ENCODE measurements at regions not wholly inside any gene's neighbourhood (a gene's known extent, or its start where the extent isn't known, plus 50 kb on each side); places are given as distances from the start of the nearest gene placed in this dataset.

DNA sequence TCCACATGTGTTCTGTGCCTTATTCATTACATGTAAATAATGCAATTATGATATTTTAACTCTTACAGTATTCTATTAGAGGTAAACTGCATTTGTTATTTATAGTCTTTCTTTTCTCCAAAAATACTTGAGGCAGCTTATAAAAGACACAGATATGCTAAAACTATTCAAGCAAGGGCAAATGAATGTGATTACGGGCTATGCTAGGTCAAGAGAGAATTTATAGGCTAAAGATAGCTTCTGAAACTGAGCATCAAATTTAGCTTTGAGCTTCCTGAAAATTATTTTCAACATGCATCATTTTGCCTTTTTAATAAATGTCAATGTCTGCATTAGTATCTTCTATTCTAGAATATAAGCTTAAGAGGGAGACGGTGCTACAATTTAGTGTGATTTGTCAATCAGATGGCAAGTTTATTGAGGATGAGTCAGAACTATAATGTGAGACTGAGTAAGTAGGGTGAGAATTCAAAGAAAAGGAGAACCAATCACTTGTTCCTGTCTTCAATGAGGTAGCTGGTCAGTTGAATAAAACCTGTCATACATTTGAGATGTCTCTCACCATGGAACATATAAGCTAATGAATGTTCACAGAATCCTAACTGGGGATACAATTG is 669.4 kb upstream of the CITED2 start:
- DNase-seq (no peak), ATAC-seq (ENCODE audit: poor library complexity) (peak; percentile 38)
- intact Hi-C loops (cut with DNase I), result no loop called here

DNA sequence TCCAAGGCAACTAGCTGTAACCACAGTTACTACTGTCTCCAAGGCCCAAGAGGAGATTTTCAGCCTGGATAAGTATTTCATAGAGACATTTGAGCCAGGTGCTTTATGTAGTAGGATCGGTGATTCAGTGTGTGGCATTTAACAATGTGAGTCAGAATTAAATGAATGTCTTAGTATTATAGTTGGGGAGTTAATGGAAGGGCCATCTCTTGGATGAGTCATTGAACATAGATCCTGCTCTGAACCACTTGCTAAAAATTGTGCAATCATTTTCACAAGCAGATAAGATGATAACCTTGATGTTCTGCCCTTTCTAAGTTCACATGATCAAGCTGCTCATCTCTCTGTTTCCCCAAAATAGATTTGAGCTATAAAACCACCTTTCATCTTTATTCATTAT is 668.9 kb upstream of the CITED2 start:
- peak; percentile 26 for ATAC-seq (ENCODE audit: poor library complexity)
- intact Hi-C loops (cut with DNase I), result no loop called here
- DNase-seq, result no peak

DNA sequence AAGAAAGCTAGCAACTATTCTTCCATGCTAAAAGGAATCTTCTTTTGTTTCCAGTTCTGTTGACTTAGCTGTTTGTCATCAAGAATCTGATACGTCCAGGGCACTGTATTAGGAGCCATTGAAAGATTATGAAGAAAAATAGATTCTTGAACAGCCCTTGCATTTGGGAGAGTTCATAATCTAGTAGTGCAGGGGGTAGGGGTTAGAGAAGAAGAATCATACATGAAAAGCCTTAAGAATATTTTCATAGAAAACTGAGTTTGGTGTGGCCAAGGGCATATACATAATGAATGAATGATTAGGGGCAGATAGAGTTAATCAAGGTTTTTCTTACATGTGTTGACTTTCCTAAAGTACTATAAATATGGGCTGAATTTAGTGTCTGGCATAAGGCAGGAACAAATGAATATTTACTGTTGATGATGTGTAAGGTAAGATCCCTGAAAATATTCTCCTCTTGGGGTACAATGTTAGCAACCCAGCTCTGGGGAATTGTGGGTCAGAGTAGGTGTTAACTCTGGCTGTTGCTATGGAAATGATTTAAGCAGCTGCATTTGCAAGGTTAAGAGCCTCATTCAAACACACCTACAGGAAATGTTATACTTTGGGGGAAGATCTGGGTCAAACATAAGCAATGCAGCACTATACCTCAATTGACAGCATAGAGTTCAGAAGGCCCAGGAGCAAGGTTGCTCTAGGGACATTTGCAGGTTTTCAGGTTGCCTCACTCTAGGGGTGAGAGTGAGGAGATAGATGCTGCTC is 667.3 kb upstream of the CITED2 start:
- DNase-seq (no peak), ATAC-seq (ENCODE audit: poor library complexity) (no peak)
- intact Hi-C loops (cut with DNase I), result no loop called here

DNA sequence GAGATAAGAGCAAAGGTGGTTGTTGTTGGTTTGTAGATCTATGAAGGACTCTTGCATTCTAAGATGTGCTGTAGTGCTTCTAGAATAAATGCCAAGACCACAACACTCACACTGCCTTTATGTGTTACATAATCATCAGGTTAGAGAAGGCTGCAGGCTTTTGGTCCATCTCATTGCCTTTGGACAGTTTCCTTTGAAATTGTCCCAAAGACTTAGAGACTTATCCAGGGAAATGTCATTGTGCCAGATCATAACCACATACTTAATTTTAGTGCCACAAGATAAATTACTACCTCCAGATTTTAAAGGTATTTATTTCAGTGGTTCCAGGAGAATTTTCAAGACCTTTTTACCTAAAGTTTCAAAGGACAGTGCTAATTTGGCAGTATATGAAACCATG is 666.6 kb upstream of the CITED2 start:
- DNase-seq (no peak), ATAC-seq (ENCODE audit: poor library complexity) (no peak)
- intact Hi-C loops (cut with DNase I), result no loop called here

DNA sequence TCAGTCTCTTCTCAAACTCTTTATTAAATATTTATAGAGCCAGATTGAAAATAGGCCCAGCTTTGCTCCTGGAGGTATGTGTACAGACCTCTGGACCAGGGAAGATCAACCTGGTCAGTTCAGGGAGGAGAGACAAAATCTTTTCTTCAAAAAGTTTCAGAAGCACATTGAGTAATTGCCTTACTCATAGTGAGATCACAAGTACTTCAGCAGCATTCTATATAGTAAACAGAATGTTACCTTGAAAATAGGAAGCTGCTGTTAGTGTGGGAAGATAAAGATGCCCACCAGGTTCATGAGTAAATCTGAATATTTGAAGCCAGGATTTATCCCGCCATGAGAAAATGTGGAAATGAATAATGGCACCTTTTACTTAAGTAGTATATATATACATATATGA is 665.9 kb upstream of the CITED2 start:
- no peak for DNase-seq
- no peak for ATAC-seq (ENCODE audit: poor library complexity)
- intact Hi-C loops (cut with DNase I), result no loop called here

DNA sequence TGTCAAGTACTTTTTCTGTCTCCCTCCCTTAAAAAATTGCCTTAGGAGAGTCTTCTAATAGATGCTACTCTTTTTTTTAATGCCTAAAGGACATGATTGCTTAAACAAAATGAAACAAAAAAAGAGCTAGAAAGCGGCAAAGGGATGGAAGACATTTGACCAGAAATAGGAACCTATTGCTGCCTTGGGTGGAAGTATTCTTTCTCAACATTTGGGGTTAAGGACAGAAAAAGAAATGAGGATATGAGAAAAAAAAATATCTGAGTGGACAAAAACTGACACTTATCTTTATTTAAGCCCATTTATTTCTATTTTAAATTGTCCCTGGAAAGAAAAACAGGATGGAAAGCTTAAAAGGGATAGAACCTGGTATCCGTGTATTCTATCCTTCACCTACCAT is 664.9 kb upstream of the CITED2 start:
- DNase-seq (no peak), ATAC-seq (ENCODE audit: poor library complexity) (no peak)
- intact Hi-C loops (cut with DNase I), result no loop called here

DNA sequence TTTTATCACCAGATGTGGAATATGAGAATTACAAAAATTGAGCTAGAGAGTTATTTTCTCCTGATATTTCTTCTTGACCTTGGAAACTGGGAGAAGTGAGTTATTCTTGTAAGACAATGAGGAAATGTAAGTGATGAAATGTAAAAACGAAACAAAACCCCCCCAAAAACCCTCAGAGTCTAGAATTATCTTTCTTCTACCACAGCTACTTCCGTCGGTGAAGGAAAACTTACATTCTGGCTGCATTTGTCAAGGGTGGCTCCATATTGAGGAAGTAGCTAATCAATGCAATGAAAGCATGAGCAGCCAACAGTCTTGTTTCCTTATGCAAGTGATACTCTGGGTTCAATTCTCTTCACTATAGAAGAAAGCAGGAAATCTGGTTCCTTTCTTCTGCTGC is 661.7 kb upstream of the CITED2 start:
- intact Hi-C loops (cut with DNase I), result no loop called here
- ATAC-seq (ENCODE audit: poor library complexity), result no peak
- no peak for DNase-seq

DNA sequence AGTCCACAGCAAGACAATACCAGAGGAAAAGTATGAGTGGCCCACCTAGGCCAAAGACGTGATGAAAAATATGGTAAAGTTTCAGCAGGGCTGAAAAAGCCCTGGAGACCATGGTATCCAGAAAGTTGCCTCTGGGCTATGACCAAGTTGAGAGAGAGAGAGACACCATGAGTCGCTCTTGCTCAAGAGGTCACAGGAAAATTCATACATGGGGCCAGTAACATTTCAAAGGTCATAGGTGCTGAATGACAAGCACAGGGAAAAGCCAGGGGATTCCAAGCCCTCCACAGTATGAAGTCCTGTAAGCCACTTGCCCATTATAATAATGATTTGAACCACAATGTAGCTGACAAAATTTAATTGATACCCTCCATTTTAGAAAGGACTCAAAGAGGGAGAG is 657.7 kb upstream of the CITED2 start:
- intact Hi-C loops (cut with DNase I), result no loop called here
- no peak for ATAC-seq (ENCODE audit: poor library complexity)

DNA sequence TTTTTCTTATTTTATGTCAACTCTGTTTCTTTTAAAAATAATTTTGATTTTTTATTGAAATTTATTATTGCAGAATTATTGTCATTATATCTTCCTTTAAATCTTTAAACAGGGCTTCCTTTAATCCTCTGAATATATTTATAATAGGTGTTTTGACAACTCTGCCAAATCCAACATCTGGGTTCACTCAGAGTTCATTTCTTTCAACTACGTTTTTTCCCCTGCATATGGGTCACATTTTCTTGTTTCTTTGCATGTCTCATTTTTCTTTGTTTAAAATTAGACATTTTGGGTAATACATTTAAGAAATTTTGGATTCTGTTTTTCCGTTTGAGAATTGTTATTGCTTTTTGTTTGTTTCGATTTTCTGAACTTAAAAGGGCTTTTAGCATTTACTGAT is 655.1 kb upstream of the CITED2 start:
- no peak for ATAC-seq (ENCODE audit: poor library complexity)
- no peak for DNase-seq
- intact Hi-C loops (cut with DNase I), result no loop called here

More for the DNA sequence above, 657.7 kb upstream of the CITED2 start:
- DNase-seq, result no peak

DNA sequence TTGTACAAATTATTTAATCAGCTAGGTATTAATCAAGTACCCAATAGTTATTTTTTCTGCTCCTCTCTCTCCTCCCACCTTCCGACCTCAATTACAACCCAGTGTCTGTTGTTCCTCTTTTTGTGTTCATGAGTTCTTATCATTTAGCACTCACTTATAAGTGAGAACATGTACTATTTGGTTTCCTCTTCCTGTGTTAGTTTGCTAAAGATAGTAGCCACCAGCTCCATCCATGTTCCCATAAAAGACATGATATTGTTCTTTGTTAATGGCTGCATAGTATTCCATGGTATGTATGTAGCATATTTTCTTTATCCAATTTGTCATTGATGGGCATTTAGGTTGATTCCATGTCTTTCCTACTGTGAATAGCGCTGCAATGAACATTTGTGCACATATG is 652.8 kb upstream of the CITED2 start:
- intact Hi-C loops (cut with DNase I), result no loop called here
- no peak for DNase-seq
- no peak for ATAC-seq (ENCODE audit: poor library complexity)

DNA sequence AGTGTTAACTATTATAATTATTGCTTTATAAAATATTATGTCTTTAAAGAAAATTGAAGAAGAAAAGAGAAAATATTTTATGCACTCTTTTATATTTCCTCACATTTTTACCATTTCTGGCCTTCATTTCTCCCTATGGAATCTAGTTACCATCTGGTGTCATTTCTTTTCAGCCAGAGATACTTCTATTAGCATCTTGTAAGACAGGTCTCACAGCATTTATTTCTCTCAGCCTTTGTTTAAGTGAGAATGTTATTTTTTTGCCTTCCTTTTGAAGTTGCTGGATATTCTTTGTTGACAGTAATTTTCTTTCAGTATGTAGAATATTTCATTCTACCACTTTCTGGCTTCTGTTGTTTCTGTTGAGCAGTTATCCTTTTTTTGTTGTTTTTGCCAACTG is 652.1 kb upstream of the CITED2 start:
- intact Hi-C loops (cut with DNase I), result no loop called here
- ATAC-seq (ENCODE audit: poor library complexity) (no peak), DNase-seq (no peak)

DNA sequence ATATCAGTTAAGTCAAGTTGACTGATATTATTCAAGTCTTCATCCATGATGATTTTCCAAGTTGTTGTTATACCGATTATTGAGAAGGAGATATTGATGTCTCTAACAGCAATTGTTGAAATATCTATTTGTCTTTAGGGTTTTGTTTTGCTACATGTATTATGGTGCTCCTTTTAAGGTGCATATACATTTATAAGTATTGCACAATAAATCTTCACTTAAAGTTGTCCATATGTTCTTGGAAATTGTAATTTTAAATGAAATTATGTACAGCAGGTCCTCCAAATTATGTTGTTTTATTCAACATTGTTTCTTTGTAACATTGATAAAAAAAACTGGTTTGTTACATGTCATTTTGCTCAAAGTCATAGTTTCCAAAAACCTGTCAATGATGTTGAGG is 650.7 kb upstream of the CITED2 start:
- intact Hi-C loops (cut with DNase I), result no loop called here
- DNase-seq (no peak), ATAC-seq (ENCODE audit: poor library complexity) (no peak)

DNA sequence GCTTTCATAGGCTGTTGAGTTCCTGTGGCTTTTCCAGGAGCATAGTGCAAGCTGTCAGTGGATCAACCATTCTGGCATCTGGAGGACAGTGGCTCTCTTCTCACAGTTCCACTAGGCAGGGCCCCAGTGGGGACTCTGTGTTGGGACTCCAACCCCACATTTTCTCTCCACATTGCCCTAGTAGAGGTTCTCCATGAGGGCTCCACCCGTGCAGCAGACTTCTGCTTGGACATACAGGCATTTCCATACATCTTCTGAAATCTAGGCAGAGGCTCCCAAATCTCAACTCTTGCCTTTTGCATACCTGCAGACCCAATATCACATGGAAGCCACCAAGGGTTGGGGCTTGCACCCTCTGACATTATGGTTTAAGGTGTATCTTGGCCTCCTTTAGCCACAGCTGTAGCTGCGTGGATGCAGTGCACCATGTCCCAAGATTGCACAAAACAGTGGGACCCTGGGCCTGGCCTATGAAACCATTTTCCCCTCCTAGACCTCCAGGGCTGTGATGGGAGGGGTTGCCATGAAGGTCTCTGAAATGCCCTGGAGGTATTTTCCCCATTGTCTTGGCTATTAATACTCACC is 645.9 kb upstream of the CITED2 start:
- intact Hi-C loops (cut with DNase I), result no loop called here
- ATAC-seq (ENCODE audit: poor library complexity), result no peak
- no peak for DNase-seq

DNA sequence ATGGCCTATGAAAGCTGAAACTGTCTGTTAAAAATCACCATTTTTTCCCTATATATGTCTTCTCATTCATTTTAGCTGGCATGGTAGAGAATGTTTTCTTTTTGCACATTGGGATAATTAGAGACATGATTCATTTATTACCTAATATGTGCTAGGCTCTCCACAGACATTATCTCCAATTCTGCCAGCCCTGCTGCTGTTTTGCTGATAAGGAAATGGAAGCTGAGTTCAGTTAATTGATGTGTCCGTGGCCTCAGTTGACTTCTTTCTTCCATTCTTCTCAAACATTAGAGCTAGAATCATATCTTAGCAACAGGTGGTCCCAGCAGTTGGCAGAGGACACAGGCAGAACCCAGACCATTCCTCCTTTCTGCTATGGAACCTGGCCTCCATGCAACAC is 644.1 kb upstream of the CITED2 start:
- intact Hi-C loops (cut with DNase I), result no loop called here
- DNase-seq (no peak), ATAC-seq (ENCODE audit: poor library complexity) (no peak)

DNA sequence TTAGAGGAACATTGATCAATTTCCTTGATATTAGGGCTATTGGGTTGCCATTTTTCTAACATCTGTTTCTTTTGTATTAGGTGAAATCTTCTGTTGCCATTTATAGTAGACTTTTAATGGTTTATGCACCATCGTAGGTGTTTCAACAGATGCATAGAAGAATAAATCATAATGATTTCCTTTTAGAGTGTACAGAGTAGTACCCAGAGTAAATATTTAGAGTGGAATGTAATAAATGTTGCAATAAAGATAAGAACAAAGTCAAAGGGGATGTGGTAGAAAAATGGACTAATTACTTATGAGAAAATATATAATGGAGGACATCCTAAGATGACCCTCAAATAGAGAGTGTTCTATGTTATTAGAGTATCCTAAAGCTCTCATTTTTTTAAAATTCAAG is 643.0 kb upstream of the CITED2 start:
- ATAC-seq (ENCODE audit: poor library complexity) (no peak), DNase-seq (no peak)
- intact Hi-C loops (cut with DNase I), result no loop called here

DNA sequence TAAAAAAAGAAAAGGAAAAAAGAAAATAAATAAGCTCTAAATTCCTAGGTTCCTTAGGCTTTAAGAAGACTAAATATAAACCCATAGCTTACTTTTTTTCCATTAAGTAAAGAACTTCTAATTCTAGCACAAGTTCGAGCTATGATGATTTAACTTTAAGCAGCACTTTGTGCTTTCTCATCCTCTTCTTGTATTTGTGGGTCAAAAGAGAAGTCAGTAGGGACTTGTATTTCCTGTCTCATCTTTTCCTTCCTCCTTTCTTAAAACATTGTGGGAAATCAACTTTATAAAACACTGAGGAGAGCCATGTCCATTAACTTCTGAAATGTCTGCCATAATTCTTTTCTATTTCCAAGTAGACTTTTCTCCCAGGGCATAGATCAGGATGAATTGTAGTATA is 637.7 kb upstream of the CITED2 start:
- intact Hi-C loops (cut with DNase I), result no loop called here
- ATAC-seq (ENCODE audit: poor library complexity), result peak; percentile 57
- no peak for DNase-seq

DNA sequence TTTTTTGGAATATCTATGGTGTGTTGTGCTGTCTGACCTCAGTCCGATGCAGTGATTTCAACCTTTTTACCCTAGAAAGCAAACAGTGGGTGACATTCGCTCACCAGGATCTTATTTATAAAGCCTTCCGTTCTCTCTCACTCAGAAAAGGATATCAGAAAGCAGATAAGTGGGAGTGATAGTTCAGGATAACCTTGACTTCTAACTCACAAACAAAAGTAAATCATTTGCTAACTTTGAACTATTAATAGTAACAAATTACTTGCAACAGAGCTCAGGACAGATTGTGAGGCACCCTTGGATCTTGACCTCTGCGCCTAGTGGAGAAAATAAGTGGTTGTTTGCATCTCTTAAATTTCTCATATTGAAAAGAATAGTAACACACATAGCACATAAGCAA is 637.1 kb upstream of the CITED2 start:
- peak; percentile 79 for ATAC-seq (ENCODE audit: poor library complexity)
- intact Hi-C loops (cut with DNase I), result no loop called here
- DNase-seq, result no peak

DNA sequence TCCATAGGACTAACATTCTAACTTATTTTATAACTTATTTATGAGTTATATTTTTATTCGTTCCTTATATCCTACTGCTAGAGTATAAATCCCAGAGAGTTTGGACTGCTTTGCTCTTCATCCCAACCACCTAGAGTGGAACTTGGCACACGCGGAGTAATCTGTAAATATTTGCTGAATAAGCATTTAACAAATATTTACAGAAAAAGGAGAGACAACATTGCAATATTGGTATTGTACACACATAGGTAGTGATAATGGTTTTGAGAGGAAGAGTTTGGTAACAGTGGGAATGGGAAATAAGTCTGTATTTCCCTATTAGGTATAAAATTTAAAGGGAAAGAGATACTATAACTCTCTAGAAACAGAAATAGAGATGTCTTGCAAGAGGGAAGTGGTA is 634.8 kb upstream of the CITED2 start:
- no peak for ATAC-seq (ENCODE audit: poor library complexity)
- intact Hi-C loops (cut with DNase I), result no loop called here
- no peak for DNase-seq

DNA sequence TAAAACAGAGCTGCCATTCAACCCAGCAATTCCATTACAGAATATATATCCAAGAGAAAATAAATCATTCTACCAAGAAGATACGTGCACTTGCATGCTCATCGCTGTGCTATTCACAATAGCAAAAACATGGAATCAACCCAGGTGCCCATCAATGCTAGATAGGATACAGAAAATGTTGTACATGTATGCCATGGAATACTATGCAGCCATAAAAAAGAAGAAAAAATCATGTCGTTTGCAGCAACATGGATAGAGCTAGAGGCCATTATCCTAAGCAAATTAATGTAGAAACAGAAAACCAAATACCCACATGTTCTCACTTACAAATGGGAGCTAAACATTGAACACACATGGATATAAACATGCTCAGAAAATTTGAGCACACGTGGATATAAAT is 633.1 kb upstream of the CITED2 start:
- no peak for DNase-seq
- intact Hi-C loops (cut with DNase I), result no loop called here
- ATAC-seq (ENCODE audit: poor library complexity), result no peak

DNA sequence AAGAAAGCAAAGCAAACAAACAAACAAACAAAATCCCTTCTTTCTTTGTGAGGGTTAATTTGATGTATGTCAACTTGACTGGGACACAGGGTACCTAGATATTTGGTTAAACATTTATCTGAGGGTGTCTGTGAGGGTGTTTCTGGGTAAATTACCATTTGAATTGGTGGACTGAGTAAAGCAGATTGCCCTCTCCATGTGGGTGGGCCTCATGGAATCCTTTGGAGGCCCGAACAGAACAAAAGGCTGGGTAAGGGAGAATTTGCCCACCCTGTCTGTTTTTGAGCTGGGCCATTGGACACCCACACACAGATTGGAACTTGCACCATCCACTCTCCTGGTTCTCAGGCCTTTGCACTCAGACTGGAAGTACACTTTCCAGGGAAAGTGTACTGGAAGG is 628.8 kb upstream of the CITED2 start:
- DNase-seq (no peak), ATAC-seq (ENCODE audit: poor library complexity) (no peak)
- intact Hi-C loops (cut with DNase I), result no loop called here
